ENCODE measurements at regions not wholly inside any gene's neighbourhood (a gene's known extent, or its start where the extent isn't known, plus 50 kb on each side); places are given as distances from the start of the nearest gene placed in this dataset.
"Not testable (repeated sequence)": the region's sequence is repeated elsewhere in the genome, so short reads cannot be mapped to it uniquely, and the experiment has no call there.

- DNase-seq (ENCODE audit: low spot score) = not testable (repeated sequence)
These were observed 64.4 kb downstream of the KLRB1 start for GRCh38 chr12:9543341-9543740.

- not testable (repeated sequence) for DNase-seq (ENCODE audit: low spot score)
These were observed 64.9 kb downstream of the KLRB1 start for GRCh38 chr12:9542827-9543226.

- not testable (repeated sequence) for DNase-seq (ENCODE audit: low spot score)
These were observed 91.8 kb downstream of the KLRB1 start for GRCh38 chr12:9515925-9516324.

GRCh38 chr12:9512695-9513094 lies 95.0 kb downstream of the KLRB1 start:
- not testable (repeated sequence) for DNase-seq (ENCODE audit: low spot score)

- DNase-seq (ENCODE audit: low spot score) = not testable (repeated sequence)
These were observed 97.2 kb downstream of the KLRB1 start for GRCh38 chr12:9510392-9511011.

GRCh38 chr12:9509464-9510161 lies 98.1 kb downstream of the KLRB1 start:
- DNase-seq (ENCODE audit: low spot score) = no peak

GRCh38 chr12:9506746-9507145 lies 101.0 kb downstream of the KLRB1 start:
- no peak for DNase-seq (ENCODE audit: low spot score)

- DNase-seq (ENCODE audit: low spot score) = not testable (repeated sequence)
These were observed 104.3 kb downstream of the KLRB1 start for GRCh38 chr12:9503384-9503783.

GRCh38 chr12:9502845-9503244 lies 104.9 kb downstream of the KLRB1 start:
- DNase-seq (ENCODE audit: low spot score) = not testable (repeated sequence)

- DNase-seq (ENCODE audit: low spot score) = not testable (repeated sequence)
These were observed 114.4 kb downstream of the KLRB1 start for GRCh38 chr12:9493325-9493724.

- DNase-seq (ENCODE audit: low spot score) = not testable (repeated sequence)
These were observed 126.4 kb downstream of the KLRB1 start for GRCh38 chr12:9481289-9481688.

- not testable (repeated sequence) for DNase-seq (ENCODE audit: low spot score)
These were observed 133.5 kb downstream of the KLRB1 start for GRCh38 chr12:9474197-9474596.

GRCh38 chr12:9473638-9474037 lies 134.1 kb downstream of the KLRB1 start:
- DNase-seq (ENCODE audit: low spot score) = not testable (repeated sequence)

GRCh38 chr12:9471501-9471900 lies 136.2 kb downstream of the KLRB1 start:
- not testable (repeated sequence) for DNase-seq (ENCODE audit: low spot score)

GRCh38 chr12:9470367-9470766 lies 137.3 kb downstream of the KLRB1 start:
- DNase-seq (ENCODE audit: low spot score) = not testable (repeated sequence)

GRCh38 chr12:9469956-9470355 lies 137.8 kb downstream of the KLRB1 start:
- not testable (repeated sequence) for DNase-seq (ENCODE audit: low spot score)

GRCh38 chr12:9469463-9469862 lies 138.3 kb downstream of the KLRB1 start:
- not testable (repeated sequence) for DNase-seq (ENCODE audit: low spot score)

- DNase-seq (ENCODE audit: low spot score) = peak; percentile 44
These were observed 138.7 kb downstream of the KLRB1 start for GRCh38 chr12:9468998-9469397.

GRCh38 chr12:9468144-9468543 lies 139.6 kb downstream of the KLRB1 start:
- DNase-seq (ENCODE audit: low spot score) = not testable (repeated sequence)

GRCh38 chr12:9464408-9464807 lies 143.3 kb downstream of the KLRB1 start:
- DNase-seq (ENCODE audit: low spot score) = no peak

GRCh38 chr12:9455516-9455915 lies 152.2 kb downstream of the KLRB1 start:
- peak; percentile 36 for DNase-seq (ENCODE audit: low spot score)

- not testable (repeated sequence) for DNase-seq (ENCODE audit: low spot score)
These were observed 153.7 kb downstream of the KLRB1 start for GRCh38 chr12:9454021-9454420.

GRCh38 chr12:9450127-9450567 lies 157.6 kb downstream of the KLRB1 start:
- DNase-seq (ENCODE audit: low spot score) = not testable (repeated sequence)

Data from mucosa of gallbladder (tissue), 1 donor.